Colonic mucosa (tissue), 4 donors: ENCODE measurements at regions not wholly inside any gene's neighbourhood (a gene's known extent, or its start where the extent isn't known, plus 50 kb on each side); places are given as distances from the start of the nearest gene placed in this dataset.

Experiments used
- DNase-seq: peaks from one replicate; pipeline ENCODE4 v3.0.0-alpha.2; 2020
- H3K27ac ChIP-seq: fragments of 200-600 bp; one replicate; pipeline ENCODE4 v1.8.0; 2021
- H3K27me3 ChIP-seq: fragments of 200-600 bp; one replicate; pipeline ENCODE4 v1.8.0; 2021
- H3K36me3 ChIP-seq: fragments of 200-600 bp; one replicate; pipeline ENCODE4 v1.8.0; 2021
- H3K4me1 ChIP-seq: fragments of 200-600 bp; one replicate; pipeline ENCODE4 v1.8.0; 2021; ENCODE audit warnings: mild to moderate bottlenecking
- H3K4me3 ChIP-seq: fragments of 200-600 bp; one replicate; pipeline ENCODE4 v1.8.0; 2021
- H3K9ac ChIP-seq, 2 donors: one replicate each; pipeline ENCODE4 v1.7.0; 2013; ENCODE audit warnings: control low read depth in 2 of 2, low read depth in 2 of 2, low read length in 2 of 2
- H3K9me3 ChIP-seq: fragments of 200-600 bp; one replicate; pipeline ENCODE4 v1.8.0; 2021
- intact Hi-C: fragments of 100-400 bp; cut with DNase I; formaldehyde crosslinking; loops from one replicate; pipeline ENCODE4 v1.14.1; 2022
- TF ChIP-seq, protein P1 (sequence below): fragments of 200-600 bp; IDR thresholded peaks from one replicate; pipeline ENCODE4 v1.8.0; 2022; ENCODE audit warnings: antibody characterized with exemption, mild to moderate bottlenecking
- donor health status: healthy.
- donor health status: DM: no; HTN: no; CAD: no.
- donor health status: DM: no; HTN: no; CAD: no.

DNA sequence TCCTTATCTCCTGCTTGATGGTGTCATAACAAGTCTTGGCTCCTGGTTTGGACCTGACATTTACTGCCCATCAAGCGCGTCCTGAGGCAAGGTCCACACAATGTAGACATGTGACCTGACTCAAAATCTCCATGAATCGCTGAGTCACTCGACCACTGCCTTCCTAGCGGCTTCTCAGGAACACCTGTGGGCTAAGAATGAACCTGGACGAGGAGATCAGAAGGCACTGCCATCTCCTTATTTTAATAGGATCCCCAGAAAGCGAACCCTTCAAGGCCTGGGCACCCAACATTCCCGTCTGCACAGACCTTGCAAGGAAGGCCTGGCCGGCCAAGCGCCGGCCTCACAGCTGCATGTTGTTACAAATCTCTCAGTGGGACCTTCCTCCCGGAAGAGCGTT lies 60.6 kb upstream of the IRX1 start:
- no peaks in the 10 kb centered on the region for H3K36me3 ChIP-seq
- intact Hi-C loops: loop anchor here (10.0 kb wide), 1 partner anchor 520 kb away; no protein-coding TSS in a partner anchor
- no peaks in the 10 kb centered on the region for H3K4me1 ChIP-seq
- no peak overlapping the region for H3K4me3 ChIP-seq
- H3K27ac ChIP-seq: no peak overlapping the region
- TF ChIP-seq, protein P1, sequence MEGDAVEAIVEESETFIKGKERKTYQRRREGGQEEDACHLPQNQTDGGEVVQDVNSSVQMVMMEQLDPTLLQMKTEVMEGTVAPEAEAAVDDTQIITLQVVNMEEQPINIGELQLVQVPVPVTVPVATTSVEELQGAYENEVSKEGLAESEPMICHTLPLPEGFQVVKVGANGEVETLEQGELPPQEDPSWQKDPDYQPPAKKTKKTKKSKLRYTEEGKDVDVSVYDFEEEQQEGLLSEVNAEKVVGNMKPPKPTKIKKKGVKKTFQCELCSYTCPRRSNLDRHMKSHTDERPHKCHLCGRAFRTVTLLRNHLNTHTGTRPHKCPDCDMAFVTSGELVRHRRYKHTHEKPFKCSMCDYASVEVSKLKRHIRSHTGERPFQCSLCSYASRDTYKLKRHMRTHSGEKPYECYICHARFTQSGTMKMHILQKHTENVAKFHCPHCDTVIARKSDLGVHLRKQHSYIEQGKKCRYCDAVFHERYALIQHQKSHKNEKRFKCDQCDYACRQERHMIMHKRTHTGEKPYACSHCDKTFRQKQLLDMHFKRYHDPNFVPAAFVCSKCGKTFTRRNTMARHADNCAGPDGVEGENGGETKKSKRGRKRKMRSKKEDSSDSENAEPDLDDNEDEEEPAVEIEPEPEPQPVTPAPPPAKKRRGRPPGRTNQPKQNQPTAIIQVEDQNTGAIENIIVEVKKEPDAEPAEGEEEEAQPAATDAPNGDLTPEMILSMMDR: no peak
- DNase-seq: no peak
- no peaks in the 10 kb centered on the region for H3K9me3 ChIP-seq
- no peak overlapping the region for H3K9ac ChIP-seq
- no peaks in the 10 kb centered on the region for H3K27me3 ChIP-seq

DNA sequence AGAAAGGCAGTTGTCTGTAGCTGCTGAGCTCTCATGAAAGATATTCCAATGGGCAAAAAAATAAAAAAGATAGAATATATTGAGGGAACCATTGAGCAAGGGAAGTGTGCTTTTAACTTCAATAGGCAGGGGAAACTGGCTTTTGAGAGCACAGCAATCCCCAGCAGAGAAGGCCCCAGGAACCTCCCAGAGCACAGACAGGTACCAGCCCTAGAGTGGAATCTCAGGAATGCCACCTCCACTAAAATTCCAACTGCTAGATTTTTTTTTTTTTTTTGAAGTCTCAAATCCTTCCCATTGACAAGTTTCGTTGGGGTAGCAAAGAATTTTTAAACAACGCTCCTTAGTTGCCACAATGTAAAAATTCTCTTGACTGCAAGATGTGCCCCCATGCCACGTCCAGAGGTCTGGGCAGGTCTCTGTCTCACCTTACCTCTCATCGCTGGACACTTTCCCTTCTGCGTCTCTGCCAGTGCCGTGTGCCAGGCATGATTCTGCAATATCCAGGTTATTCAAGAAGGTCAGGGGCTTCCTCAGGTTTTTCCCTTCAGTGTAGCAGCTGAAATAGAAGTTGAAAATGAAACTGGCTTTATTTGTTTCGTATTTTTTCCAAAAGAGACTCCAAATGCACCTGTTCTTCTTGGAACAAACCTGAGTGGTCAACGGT lies 64.2 kb upstream of the IRX1 start:
- Histone ChIP-seq H3K27ac (no peak overlapping the region), H3K27me3 (no peaks in the 10 kb centered on the region), H3K4me1 (no peaks in the 10 kb centered on the region), H3K9ac (no peak overlapping the region), H3K9me3 (no peaks in the 10 kb centered on the region), H3K4me3 (no peak overlapping the region), H3K36me3 (no peaks in the 10 kb centered on the region)
- no peak for DNase-seq
- intact Hi-C loops: loop anchor here (10.0 kb wide), 1 partner anchor 517 kb away; no protein-coding TSS in a partner anchor
- TF ChIP-seq, protein P1: no peak

DNA sequence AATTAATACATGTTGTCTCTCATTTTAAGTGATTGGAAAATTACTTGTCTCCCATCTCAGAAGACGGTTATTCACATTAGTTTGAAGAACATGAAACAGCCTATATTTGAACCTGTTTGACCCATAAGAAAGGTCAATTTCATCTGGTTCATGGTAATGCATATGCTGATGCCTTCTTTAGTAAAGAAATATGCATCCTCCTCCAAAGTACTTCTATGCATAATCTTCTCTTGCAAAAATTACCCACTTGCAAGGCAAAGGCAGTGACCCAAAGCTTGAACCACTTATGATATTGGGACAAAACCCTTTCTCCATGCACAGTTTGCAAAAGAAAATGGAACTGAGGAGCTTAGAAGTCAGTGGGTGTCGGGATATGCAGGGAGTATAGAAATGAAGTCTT lies 65.4 kb upstream of the IRX1 start:
- TF ChIP-seq, protein P1: no peak
- Histone ChIP-seq H3K27me3 (no peaks in the 10 kb centered on the region), H3K4me1 (no peaks in the 10 kb centered on the region), H3K9me3 (no peaks in the 10 kb centered on the region), H3K9ac (no peak overlapping the region), H3K27ac (no peak overlapping the region), H3K4me3 (no peak overlapping the region), H3K36me3 (no peaks in the 10 kb centered on the region)
- intact Hi-C loops: loop anchor here (10.0 kb wide), 1 partner anchor 515 kb away; no protein-coding TSS in a partner anchor
- no peak for DNase-seq

DNA sequence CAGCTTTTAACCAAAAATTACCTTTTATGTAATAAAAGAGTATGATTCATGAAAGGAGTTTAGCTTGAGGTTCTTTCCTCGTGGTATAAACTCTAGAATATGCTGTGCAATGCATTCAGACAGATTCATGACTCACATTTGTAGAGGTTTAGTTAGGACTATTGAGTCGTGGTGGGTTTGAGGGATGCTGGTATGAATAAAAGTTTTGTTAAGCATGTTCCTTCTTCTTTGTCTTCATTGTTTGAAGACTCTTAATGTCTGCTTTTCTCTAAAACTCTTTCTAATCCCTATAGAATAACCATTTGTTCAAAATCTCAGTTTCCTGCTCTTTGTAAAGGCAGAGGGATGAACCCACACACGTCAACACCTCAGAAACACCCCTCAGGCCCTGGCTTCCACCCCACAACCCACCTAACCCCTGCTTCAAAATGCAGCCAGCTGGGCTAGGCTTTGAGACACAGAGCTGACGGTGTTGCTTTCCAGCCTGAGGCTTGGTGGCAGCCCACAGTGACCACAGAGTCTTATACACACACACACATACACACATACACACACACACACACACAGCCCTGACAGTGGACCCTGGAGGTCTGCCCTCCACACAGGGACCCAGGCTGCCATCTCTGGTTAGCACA lies 69.0 kb upstream of the IRX1 start:
- intact Hi-C loops: no loop called here
- DNase-seq: no peak
- Histone ChIP-seq H3K36me3 (no peaks in the 10 kb centered on the region), H3K27me3 (no peaks in the 10 kb centered on the region), H3K4me3 (no peak overlapping the region), H3K9ac (no peak overlapping the region), H3K9me3 (no peaks in the 10 kb centered on the region), H3K27ac (no peak overlapping the region), H3K4me1 (no peaks in the 10 kb centered on the region)
- TF ChIP-seq, protein P1: no peak

DNA sequence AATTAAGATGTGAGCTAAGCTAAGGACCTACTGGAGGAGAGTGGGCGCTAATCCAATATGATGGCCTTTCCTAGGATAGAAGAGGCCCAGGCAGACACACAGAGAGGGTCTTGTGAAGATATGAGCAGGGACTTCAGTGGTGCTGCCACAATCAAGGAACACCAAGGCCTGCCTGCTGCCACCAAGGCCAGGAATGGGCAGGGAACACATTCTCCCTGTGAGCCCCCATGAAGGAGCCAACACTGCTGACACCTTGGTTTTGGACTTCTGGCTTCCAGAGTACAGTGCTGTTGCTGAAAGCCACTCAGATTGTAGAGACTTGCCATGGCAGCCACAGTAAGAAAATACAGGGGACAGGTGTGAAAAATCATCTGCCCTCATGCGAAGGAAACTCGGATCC lies 73.1 kb upstream of the IRX1 start:
- TF ChIP-seq, protein P1: no peak

More for the DNA sequence above, 73.1 kb upstream of the IRX1 start:
- no peak overlapping the region for H3K27ac ChIP-seq
- intact Hi-C loops: no loop called here
- no peak overlapping the region for H3K9ac ChIP-seq
- H3K27me3 ChIP-seq: no peaks in the 10 kb centered on the region
- H3K36me3 ChIP-seq: no peaks in the 10 kb centered on the region
- H3K4me3 ChIP-seq: no peak overlapping the region
- no peaks in the 10 kb centered on the region for H3K9me3 ChIP-seq
- H3K4me1 ChIP-seq: no peaks in the 10 kb centered on the region
- DNase-seq: no peak
